ENCODE measurements at regions not wholly inside any gene's neighbourhood (a gene's known extent, or its start where the extent isn't known, plus 50 kb on each side); places are given as distances from the start of the nearest gene placed in this dataset.

- TF ChIP-seq, protein P1, sequence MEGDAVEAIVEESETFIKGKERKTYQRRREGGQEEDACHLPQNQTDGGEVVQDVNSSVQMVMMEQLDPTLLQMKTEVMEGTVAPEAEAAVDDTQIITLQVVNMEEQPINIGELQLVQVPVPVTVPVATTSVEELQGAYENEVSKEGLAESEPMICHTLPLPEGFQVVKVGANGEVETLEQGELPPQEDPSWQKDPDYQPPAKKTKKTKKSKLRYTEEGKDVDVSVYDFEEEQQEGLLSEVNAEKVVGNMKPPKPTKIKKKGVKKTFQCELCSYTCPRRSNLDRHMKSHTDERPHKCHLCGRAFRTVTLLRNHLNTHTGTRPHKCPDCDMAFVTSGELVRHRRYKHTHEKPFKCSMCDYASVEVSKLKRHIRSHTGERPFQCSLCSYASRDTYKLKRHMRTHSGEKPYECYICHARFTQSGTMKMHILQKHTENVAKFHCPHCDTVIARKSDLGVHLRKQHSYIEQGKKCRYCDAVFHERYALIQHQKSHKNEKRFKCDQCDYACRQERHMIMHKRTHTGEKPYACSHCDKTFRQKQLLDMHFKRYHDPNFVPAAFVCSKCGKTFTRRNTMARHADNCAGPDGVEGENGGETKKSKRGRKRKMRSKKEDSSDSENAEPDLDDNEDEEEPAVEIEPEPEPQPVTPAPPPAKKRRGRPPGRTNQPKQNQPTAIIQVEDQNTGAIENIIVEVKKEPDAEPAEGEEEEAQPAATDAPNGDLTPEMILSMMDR (IDR thresholded peaks at IDR 0.05) = no peak
- TF ChIP-seq POLR2A (IDR thresholded peaks at IDR 0.05) = no peak
These were observed 108.5 kb upstream of the MID1 start for GRCh38 chrX:10728806-10729389.
